Endothelial cell (in vitro differentiated cells): ENCODE measurements at regions not wholly inside any gene's neighbourhood (a gene's known extent, or its start where the extent isn't known, plus 50 kb on each side); places are given as distances from the start of the nearest gene placed in this dataset.

Experiments used
- DNase-seq: peaks from one replicate; pipeline ENCODE4 v3.0.0; 2021; ENCODE audit warnings: low spot score
- H3K27ac Mint-ChIP-seq: one replicate; pipeline ENCODE4 v1.8.0; 2021; ENCODE audit warnings: mixed read lengths, inconsistent platforms; ENCODE audit not compliant: unreplicated experiment
- H3K27me3 Mint-ChIP-seq: one replicate; pipeline ENCODE4 v1.8.0; 2021; ENCODE audit warnings: mild to moderate bottlenecking, moderate library complexity, mixed read lengths, inconsistent platforms; ENCODE audit not compliant: unreplicated experiment
- H3K36me3 Mint-ChIP-seq: one replicate; pipeline ENCODE4 v1.8.0; 2021; ENCODE audit warnings: mild to moderate bottlenecking, low read depth, mixed read lengths, inconsistent platforms; ENCODE audit not compliant: unreplicated experiment
- H3K4me1 Mint-ChIP-seq: one replicate; pipeline ENCODE4 v1.8.0; 2021; ENCODE audit warnings: mild to moderate bottlenecking, mixed read lengths, inconsistent platforms; ENCODE audit not compliant: unreplicated experiment
- H3K4me3 Mint-ChIP-seq: one replicate; pipeline ENCODE4 v1.8.0; 2021; ENCODE audit warnings: mild to moderate bottlenecking, mixed read lengths, inconsistent platforms; ENCODE audit not compliant: unreplicated experiment
- H3K9me3 Mint-ChIP-seq: one replicate; pipeline ENCODE4 v1.8.0; 2021; ENCODE audit warnings: mixed read lengths, inconsistent platforms; ENCODE audit not compliant: unreplicated experiment
- TF ChIP-seq, protein P1 (sequence below): fragments of 200-600 bp; sonication (generic); IDR thresholded peaks from one replicate; pipeline ENCODE4 v1.5.0; 2021; ENCODE audit warnings: antibody characterized with exemption; ENCODE audit not compliant: unreplicated experiment

- TF ChIP-seq, protein P1, sequence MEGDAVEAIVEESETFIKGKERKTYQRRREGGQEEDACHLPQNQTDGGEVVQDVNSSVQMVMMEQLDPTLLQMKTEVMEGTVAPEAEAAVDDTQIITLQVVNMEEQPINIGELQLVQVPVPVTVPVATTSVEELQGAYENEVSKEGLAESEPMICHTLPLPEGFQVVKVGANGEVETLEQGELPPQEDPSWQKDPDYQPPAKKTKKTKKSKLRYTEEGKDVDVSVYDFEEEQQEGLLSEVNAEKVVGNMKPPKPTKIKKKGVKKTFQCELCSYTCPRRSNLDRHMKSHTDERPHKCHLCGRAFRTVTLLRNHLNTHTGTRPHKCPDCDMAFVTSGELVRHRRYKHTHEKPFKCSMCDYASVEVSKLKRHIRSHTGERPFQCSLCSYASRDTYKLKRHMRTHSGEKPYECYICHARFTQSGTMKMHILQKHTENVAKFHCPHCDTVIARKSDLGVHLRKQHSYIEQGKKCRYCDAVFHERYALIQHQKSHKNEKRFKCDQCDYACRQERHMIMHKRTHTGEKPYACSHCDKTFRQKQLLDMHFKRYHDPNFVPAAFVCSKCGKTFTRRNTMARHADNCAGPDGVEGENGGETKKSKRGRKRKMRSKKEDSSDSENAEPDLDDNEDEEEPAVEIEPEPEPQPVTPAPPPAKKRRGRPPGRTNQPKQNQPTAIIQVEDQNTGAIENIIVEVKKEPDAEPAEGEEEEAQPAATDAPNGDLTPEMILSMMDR, result no peak
- no peaks in the 10 kb centered on the region for H3K36me3 Mint-ChIP-seq
- DNase-seq, result no peak
- no peaks in the 10 kb centered on the region for H3K9me3 Mint-ChIP-seq
- H3K4me1 Mint-ChIP-seq, result no peaks in the 10 kb centered on the region
- no peak overlapping the region for H3K4me3 Mint-ChIP-seq
- H3K27me3 Mint-ChIP-seq, result peaks cover 6% of the 10 kb centered on the region
- H3K27ac Mint-ChIP-seq, result no peak overlapping the region
Observed at GRCh38 chr19:31002518-31003244, 346.6 kb downstream of the TSHZ3 start.

GRCh38 chr19:31001991-31002390, 347.2 kb downstream of the TSHZ3 start:
- H3K36me3 Mint-ChIP-seq, result no peaks in the 10 kb centered on the region
- peaks cover 6% of the 10 kb centered on the region for H3K27me3 Mint-ChIP-seq
- H3K4me1 Mint-ChIP-seq, result no peaks in the 10 kb centered on the region
- H3K27ac Mint-ChIP-seq, result no peak overlapping the region
- H3K4me3 Mint-ChIP-seq, result no peak overlapping the region
- TF ChIP-seq, protein P1, result no peak
- no peaks in the 10 kb centered on the region for H3K9me3 Mint-ChIP-seq
- DNase-seq, result no peak

- Mint-ChIP-seq H3K4me1 (no peaks in the 10 kb centered on the region), H3K4me3 (no peak overlapping the region), H3K36me3 (no peaks in the 10 kb centered on the region), H3K9me3 (no peaks in the 10 kb centered on the region), H3K27me3 (peaks cover 6% of the 10 kb centered on the region), H3K27ac (no peak overlapping the region)
- no peak for DNase-seq
- TF ChIP-seq, protein P1, result no peak
Observed at GRCh38 chr19:31000913-31001312, 348.3 kb downstream of the TSHZ3 start.

- H3K27ac Mint-ChIP-seq, result no peak overlapping the region
- H3K27me3 Mint-ChIP-seq, result peaks cover 6% of the 10 kb centered on the region
- DNase-seq, result no peak
- TF ChIP-seq, protein P1, result no peak
- no peaks in the 10 kb centered on the region for H3K36me3 Mint-ChIP-seq
- H3K4me3 Mint-ChIP-seq, result no peak overlapping the region
- H3K4me1 Mint-ChIP-seq, result no peaks in the 10 kb centered on the region
- no peaks in the 10 kb centered on the region for H3K9me3 Mint-ChIP-seq
Observed at GRCh38 chr19:30999726-31000125, 349.5 kb downstream of the TSHZ3 start.

DNA sequence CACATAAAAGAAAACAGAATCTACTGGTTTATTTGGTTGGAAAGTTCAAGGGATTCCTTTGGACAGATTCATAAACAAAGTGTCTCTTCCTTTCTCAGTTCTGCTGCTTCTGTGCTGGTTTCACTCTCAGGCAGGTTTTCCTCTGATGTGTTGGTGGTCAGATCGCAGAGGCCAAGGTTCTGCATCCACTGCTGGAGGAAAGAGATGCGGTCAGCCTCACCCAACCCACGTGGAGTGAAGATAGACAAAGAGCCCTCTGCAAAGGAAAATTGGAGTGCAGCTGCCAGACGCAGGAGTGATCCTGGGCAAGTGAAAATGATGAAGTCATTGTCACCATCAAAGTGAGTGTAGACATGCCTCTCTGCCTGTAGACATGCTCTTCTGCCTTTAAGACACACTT, 352.0 kb downstream of the TSHZ3 start:
- Mint-ChIP-seq H3K27me3 (peaks cover 6% of the 10 kb centered on the region), H3K36me3 (no peaks in the 10 kb centered on the region), H3K4me3 (no peak overlapping the region), H3K9me3 (no peaks in the 10 kb centered on the region), H3K27ac (no peak overlapping the region), H3K4me1 (no peaks in the 10 kb centered on the region)
- TF ChIP-seq, protein P1, result no peak
- DNase-seq, result no peak
